Upper lobe of left lung (tissue), 6 donors: ENCODE measurements at regions not wholly inside any gene's neighbourhood (a gene's known extent, or its start where the extent isn't known, plus 50 kb on each side); places are given as distances from the start of the nearest gene placed in this dataset.

Source experiments
- ATAC-seq, 2 donors: fragments of 200-7000 bp; cut with Tn5 transposase; one replicate each; pipeline ENCODE4 v1.9.1; 2022; ENCODE audit warnings: mild to moderate bottlenecking in 2 of 2, moderate library complexity in 2 of 2; ENCODE audit not compliant: low FRiP score in 2 of 2
- DNase-seq, 2 donors: peaks; one replicate each; pipeline ENCODE4 v3.0.0-alpha.2; 2019 to 2020
- H3K27ac ChIP-seq, 4 donors: fragments of 200-600 bp; sonication (generic); one replicate each; pipeline ENCODE4 v1.5.1; 2016 to 2019
- H3K27me3 ChIP-seq, 4 donors: fragments of 200-600 bp; sonication (generic); one replicate each; pipeline ENCODE4 v1.5.1; 2017 to 2019
- H3K36me3 ChIP-seq, 4 donors: fragments of 200-600 bp; sonication (generic); one replicate each; pipeline ENCODE4 v1.5.1; 2016 to 2019
- H3K4me1 ChIP-seq, 4 donors: fragments of 200-600 bp; sonication (generic); one replicate each; pipeline ENCODE4 v1.5.1; 2018 to 2019
- H3K4me3 ChIP-seq, 4 donors: fragments of 200-600 bp; sonication (generic); one replicate each; pipeline ENCODE4 v1.5.1; 2017 to 2019; ENCODE audit warnings: mild to moderate bottlenecking in 2 of 4, moderate library complexity in 1 of 4
- H3K9me3 ChIP-seq, 4 donors: fragments of 200-600 bp; sonication (generic); one replicate each; pipeline ENCODE4 v1.5.1; 2018 to 2019
- EP300 ChIP-seq, 4 donors: sonication (generic); formaldehyde crosslinking; IDR thresholded peaks; one replicate each; pipeline ENCODE4 v1.5.1; 2017; ENCODE audit warnings: antibody characterized with exemption in 4 of 4, control low read depth in 2 of 4
- POLR2A ChIP-seq, 4 donors: fragments of 450-650 bp; IDR thresholded peaks; one replicate each; pipeline ENCODE4 v1.5.1; 2016 to 2017; ENCODE audit warnings: antibody characterized with exemption in 4 of 4, mild to moderate bottlenecking in 2 of 4
- POLR2AphosphoS5 ChIP-seq, 2 donors: sonication (generic); formaldehyde crosslinking; IDR thresholded peaks; one replicate each; pipeline ENCODE4 v1.5.1; 2017; ENCODE audit warnings: antibody characterized with exemption in 2 of 2
- WGBS, 2 donors: methylation state at CpG; one replicate each; pipeline ENCODE4 v1.1.5; 2017 to 2018; 5-methylcytosine and 5-hydroxymethylcytosine counted together
- TF ChIP-seq, protein P1 (sequence below), 6 experiments: fragments of 450-650 bp in 4 of 6; fragments of 200-600 bp in 2 of 6; sonication (generic) in 2 of 6; IDR thresholded peaks; one replicate each; pipeline ENCODE4 v1.5.1; 2016 to 2019; ENCODE audit warnings: antibody characterized with exemption in 6 of 6
- donor health status: DM: no; HTN: no; CAD: no; lungs with moderate emphysema.
- donor health status: DM: no; HTN: yes; CAD: no; lungs with severe emphysema.

DNA sequence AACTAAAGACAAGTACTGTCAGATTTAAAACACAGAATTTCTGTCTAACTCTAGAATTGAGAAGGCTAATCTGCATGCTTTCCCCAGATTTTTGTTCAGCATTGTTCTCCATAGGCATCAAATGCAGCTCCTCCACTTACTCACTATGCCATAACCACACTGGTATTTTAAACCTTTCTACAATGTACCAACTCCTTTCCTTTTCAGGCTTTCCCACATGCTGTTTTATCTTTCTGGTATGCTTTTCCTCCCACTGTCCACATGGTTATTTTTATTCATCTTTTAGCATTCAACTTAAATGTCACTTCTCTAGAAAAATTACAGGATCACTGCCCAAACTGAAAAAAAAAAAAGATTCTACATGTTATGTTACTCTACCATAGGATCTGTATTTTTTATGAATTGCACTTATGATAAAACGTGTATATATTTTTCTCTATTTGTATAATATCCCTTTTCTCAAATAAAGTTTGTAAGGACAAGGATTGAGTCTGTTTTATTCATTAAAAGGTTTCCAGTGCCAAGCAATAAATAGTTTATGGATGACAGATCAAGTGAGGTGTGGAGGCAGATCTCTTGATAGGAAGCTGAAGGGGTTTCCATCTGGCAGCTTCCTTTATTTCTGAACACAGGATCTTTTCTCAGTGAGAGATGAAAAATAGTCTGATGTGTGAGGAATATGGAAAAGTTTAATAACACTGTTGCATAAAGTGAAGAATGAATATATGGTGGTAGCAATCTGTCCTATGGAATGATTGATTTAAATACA is 1064.5 kb downstream of the ZPLD1 start:
- no peak for ATAC-seq
- TF ChIP-seq EP300 (IDR thresholded peaks at IDR 0.05) (no peak), POLR2AphosphoS5 (IDR thresholded peaks at IDR 0.05) (no peak), POLR2A (IDR thresholded peaks at IDR 0.05) (no peak)
- TF ChIP-seq, protein P1, sequence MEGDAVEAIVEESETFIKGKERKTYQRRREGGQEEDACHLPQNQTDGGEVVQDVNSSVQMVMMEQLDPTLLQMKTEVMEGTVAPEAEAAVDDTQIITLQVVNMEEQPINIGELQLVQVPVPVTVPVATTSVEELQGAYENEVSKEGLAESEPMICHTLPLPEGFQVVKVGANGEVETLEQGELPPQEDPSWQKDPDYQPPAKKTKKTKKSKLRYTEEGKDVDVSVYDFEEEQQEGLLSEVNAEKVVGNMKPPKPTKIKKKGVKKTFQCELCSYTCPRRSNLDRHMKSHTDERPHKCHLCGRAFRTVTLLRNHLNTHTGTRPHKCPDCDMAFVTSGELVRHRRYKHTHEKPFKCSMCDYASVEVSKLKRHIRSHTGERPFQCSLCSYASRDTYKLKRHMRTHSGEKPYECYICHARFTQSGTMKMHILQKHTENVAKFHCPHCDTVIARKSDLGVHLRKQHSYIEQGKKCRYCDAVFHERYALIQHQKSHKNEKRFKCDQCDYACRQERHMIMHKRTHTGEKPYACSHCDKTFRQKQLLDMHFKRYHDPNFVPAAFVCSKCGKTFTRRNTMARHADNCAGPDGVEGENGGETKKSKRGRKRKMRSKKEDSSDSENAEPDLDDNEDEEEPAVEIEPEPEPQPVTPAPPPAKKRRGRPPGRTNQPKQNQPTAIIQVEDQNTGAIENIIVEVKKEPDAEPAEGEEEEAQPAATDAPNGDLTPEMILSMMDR (IDR thresholded peaks at IDR 0.05) = no peak
- no peak for DNase-seq
- WGBS, 2 donors = 52 to 54% methylated on average over 1 of the region's 1 CpG
- no peak overlapping the region for H3K4me3 ChIP-seq
- no peaks in the 10 kb centered on the region for H3K9me3 ChIP-seq
- no peak overlapping the region for H3K27ac ChIP-seq
- H3K36me3 ChIP-seq = no peaks in the 10 kb centered on the region
- H3K4me1 ChIP-seq = no peaks in the 10 kb centered on the region
- H3K27me3 ChIP-seq = no peaks in the 10 kb centered on the region

DNA sequence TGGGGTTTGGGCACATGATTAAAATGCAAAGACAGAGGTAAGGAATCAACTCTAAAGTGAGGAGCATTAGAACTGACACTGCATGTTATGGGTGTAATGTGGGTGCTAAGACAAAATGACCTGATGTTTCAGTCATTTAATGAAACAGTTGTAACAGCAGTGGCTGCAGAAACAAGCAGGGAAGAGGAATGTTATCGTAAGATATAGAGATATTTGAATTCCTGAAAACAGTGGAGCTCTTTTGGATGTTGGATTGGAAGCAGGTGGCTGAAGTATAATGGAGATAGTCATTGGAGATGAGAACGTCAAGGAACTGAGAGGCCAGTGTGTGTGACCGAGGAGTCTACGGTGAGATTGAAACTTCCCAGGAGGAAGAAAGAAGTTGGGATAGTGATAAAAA is 1065.2 kb downstream of the ZPLD1 start:
- WGBS, 2 donors = 86 to 89% methylated on average over 4 of the region's 4 CpGs
- no peak overlapping the region for H3K4me3 ChIP-seq
- no peaks in the 10 kb centered on the region for H3K4me1 ChIP-seq
- TF ChIP-seq POLR2A (IDR thresholded peaks at IDR 0.05) (no peak), EP300 (IDR thresholded peaks at IDR 0.05) (no peak), POLR2AphosphoS5 (IDR thresholded peaks at IDR 0.05) (no peak)
- TF ChIP-seq, protein P1 (IDR thresholded peaks at IDR 0.05) = no peak
- H3K9me3 ChIP-seq = no peaks in the 10 kb centered on the region
- DNase-seq (no peak), ATAC-seq (no peak)
- H3K27ac ChIP-seq = no peak overlapping the region
- no peaks in the 10 kb centered on the region for H3K27me3 ChIP-seq
- H3K36me3 ChIP-seq = no peaks in the 10 kb centered on the region

DNA sequence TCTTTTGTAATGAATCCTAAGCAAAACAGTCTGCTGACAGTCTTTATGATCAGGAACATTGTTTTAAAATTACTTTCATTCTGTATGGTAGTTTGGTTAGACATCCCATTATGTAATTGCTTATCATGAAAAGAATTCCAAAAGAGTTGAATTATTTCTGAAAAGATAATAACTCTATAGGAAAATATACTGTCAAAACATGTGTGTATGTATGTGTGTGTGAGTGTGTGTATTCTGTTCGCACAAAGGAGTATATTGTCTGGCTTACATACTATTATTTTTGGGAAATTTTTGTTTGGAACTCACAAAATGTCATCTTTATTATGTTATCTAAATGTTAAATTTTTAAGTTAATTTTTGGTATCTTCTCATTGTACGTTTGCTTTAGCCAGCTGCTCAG is 1075.9 kb downstream of the ZPLD1 start:
- WGBS, 2 donors = 72 to 82% methylated on average over 2 of the region's 2 CpGs
- H3K4me1 ChIP-seq = no peaks in the 10 kb centered on the region
- no peak for DNase-seq
- TF ChIP-seq POLR2A (IDR thresholded peaks at IDR 0.05) = no peak
- TF ChIP-seq EP300 (IDR thresholded peaks at IDR 0.05) = no peak
- TF ChIP-seq POLR2AphosphoS5 (IDR thresholded peaks at IDR 0.05) = no peak
- TF ChIP-seq, protein P1 (IDR thresholded peaks at IDR 0.05) = no peak
- H3K27me3 ChIP-seq = no peaks in the 10 kb centered on the region
- H3K36me3 ChIP-seq = no peaks in the 10 kb centered on the region
- no peak overlapping the region for H3K4me3 ChIP-seq
- H3K27ac ChIP-seq = no peak overlapping the region
- no peak for ATAC-seq
- H3K9me3 ChIP-seq = peaks cover 0 to 4% (median 0%) of the 10 kb centered on the region in 4 donors

DNA sequence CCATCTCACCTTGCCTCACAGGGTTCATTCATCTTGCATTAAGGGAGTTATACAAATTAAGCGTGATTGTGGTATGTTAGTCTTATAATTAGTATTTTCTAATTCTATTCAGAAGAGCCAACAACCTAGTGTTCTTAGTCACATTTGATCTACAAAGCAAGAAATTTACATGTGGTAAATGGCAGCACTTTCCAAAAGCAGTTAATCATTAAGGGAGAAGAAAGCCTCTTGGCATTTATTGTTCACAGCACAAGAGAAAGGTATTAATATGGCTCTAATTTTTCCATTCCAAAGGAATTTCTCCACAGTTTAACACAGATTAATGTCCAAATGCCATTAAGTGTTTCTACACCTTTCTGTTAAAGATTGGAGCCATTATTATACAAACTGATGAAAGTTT is 1077.1 kb downstream of the ZPLD1 start:
- no peak overlapping the region for H3K4me3 ChIP-seq
- no peak for ATAC-seq
- no peak for DNase-seq
- H3K36me3 ChIP-seq = no peaks in the 10 kb centered on the region
- no peak overlapping the region for H3K27ac ChIP-seq
- H3K9me3 ChIP-seq = no peaks in the 10 kb centered on the region
- H3K27me3 ChIP-seq = no peaks in the 10 kb centered on the region
- no peaks in the 10 kb centered on the region for H3K4me1 ChIP-seq
- TF ChIP-seq, protein P1 (IDR thresholded peaks at IDR 0.05) = no peak
- no peak for TF ChIP-seq POLR2AphosphoS5 (IDR thresholded peaks at IDR 0.05)
- TF ChIP-seq EP300 (IDR thresholded peaks at IDR 0.05) = no peak
- TF ChIP-seq POLR2A (IDR thresholded peaks at IDR 0.05) = no peak
- 86 to 87% methylated on average over 1 of the region's 1 CpG for WGBS, 2 donors

DNA sequence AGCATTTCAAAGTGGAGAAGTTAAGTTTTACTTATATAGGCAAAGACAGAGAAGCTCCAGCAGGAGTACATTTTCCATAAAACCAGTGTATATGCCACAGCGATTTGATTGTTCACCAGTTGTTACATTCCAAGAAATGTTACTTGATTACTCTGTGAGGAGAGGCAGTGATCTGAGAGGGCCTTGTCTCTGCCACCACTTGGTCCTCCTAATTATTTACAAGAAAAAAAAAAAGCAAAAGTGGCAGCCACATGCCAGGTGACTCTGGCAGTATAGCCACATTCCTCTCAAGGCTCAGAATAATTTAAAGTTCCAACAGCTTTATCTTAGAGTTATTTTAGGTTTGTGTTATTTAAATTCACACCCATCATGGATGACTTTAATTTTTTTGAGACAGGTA is 1077.8 kb downstream of the ZPLD1 start:
- 57 to 68% methylated on average over 1 of the region's 1 CpG for WGBS, 2 donors
- H3K4me3 ChIP-seq = no peak overlapping the region
- no peaks in the 10 kb centered on the region for H3K36me3 ChIP-seq
- TF ChIP-seq, protein P1 (IDR thresholded peaks at IDR 0.05) = no peak
- TF ChIP-seq EP300 (IDR thresholded peaks at IDR 0.05) (no peak), POLR2A (IDR thresholded peaks at IDR 0.05) (no peak), POLR2AphosphoS5 (IDR thresholded peaks at IDR 0.05) (no peak)
- H3K27ac ChIP-seq = no peak overlapping the region
- H3K9me3 ChIP-seq = no peaks in the 10 kb centered on the region
- no peak for ATAC-seq
- DNase-seq = no peak
- H3K4me1 ChIP-seq = no peaks in the 10 kb centered on the region
- no peaks in the 10 kb centered on the region for H3K27me3 ChIP-seq
